SU-DHL-6 (cell line): ENCODE measurements at regions not wholly inside any gene's neighbourhood (a gene's known extent, or its start where the extent isn't known, plus 50 kb on each side); places are given as distances from the start of the nearest gene placed in this dataset.

Experiments
- H2AFZ ChIP-seq: fragments of 200-600 bp; sonication (generic); 2 replicates; pipeline ENCODE4 v1.6.1; 2014; ENCODE audit warnings: low read depth, mild to moderate bottlenecking, moderate library complexity, mixed read lengths, antibody characterized with exemption, low read length; ENCODE audit not compliant: severe bottlenecking
- H3F3A ChIP-seq: fragments of 200-600 bp; shearing (Covaris generic); 2 replicates; pipeline ENCODE4 v1.6.0; 2016; ENCODE audit warnings: antibody characterized with exemption, mild to moderate bottlenecking; ENCODE audit not compliant: insufficient read depth
- H3K27ac ChIP-seq: fragments of 200-600 bp; sonication (generic); 2 replicates; pipeline ENCODE4 v1.5.1; 2016; ENCODE audit warnings: low read depth, mild to moderate bottlenecking, low read length, moderate library complexity, mixed read lengths
- H3K27me3 ChIP-seq: fragments of 200-600 bp; sonication (generic), shearing (Covaris generic); 2 replicates; pipeline ENCODE4 v1.6.0; 2014; ENCODE audit warnings: mild to moderate bottlenecking, low read length
- H3K36me3 ChIP-seq: fragments of 200-600 bp; sonication (generic); 2 replicates; pipeline ENCODE4 v1.6.1; 2014; ENCODE audit warnings: mild to moderate bottlenecking, low read length, mixed read lengths
- H3K4me2 ChIP-seq: fragments of 300-600, 200-600 bp; shearing (Covaris generic), sonication (generic); 2 replicates; pipeline ENCODE4 v1.6.0; 2014; ENCODE audit warnings: low read length, low read depth, mild to moderate bottlenecking; ENCODE audit not compliant: poor library complexity, severe bottlenecking
- H3K4me3 ChIP-seq: fragments of 200-600 bp; sonication (generic); 2 replicates; pipeline ENCODE4 v1.5.1; 2014; ENCODE audit warnings: antibody characterized with exemption, low read length, mild to moderate bottlenecking, mixed read lengths; ENCODE audit not compliant: insufficient read depth, poor library complexity, severe bottlenecking
- H3K79me2 ChIP-seq: fragments of 200-600 bp; sonication (generic); 2 replicates; pipeline ENCODE4 v1.6.1; 2014; ENCODE audit warnings: mild to moderate bottlenecking, low read length, moderate library complexity; ENCODE audit not compliant: insufficient read depth
- H3K9ac ChIP-seq: fragments of 200-600 bp; sonication (generic); 2 replicates; pipeline ENCODE4 v1.7.0; 2014; ENCODE audit warnings: mild to moderate bottlenecking, low read length
- H3K9me2 ChIP-seq: fragments of 200-600 bp; sonication (generic); replicated peaks from 2 replicates; pipeline ENCODE4 v1.6.1; 2014; ENCODE audit warnings: low read length; ENCODE audit not compliant: insufficient read depth
- H3K9me3 ChIP-seq: fragments of 200-600 bp; sonication (generic); 2 replicates; pipeline ENCODE4 v1.6.1; 2014; ENCODE audit warnings: low read length, mixed read lengths; ENCODE audit not compliant: insufficient read depth
- H4K20me1 ChIP-seq: fragments of 200-600 bp; sonication (generic); 2 replicates; pipeline ENCODE4 v1.6.1; 2014; ENCODE audit warnings: low read depth, mild to moderate bottlenecking, antibody characterized with exemption, low read length, moderate library complexity, mixed read lengths
- EZH2phosphoT487 ChIP-seq: fragments of 200-600 bp; sonication (generic), shearing (Covaris generic); conservative IDR thresholded peaks from 2 replicates; pipeline ENCODE4 v1.6.1; 2018; ENCODE audit warnings: mild to moderate bottlenecking, antibody characterized with exemption, low read length, moderate library complexity, mixed read lengths
- TF ChIP-seq, protein P1 (sequence below): fragments of 200-600 bp; sonication (generic); IDR thresholded peaks from one replicate; pipeline ENCODE4 v1.5.1; 2017; ENCODE audit warnings: antibody characterized with exemption, mild to moderate bottlenecking, low read length, moderate library complexity; ENCODE audit not compliant: insufficient read depth, poor library complexity, severe bottlenecking

DNA sequence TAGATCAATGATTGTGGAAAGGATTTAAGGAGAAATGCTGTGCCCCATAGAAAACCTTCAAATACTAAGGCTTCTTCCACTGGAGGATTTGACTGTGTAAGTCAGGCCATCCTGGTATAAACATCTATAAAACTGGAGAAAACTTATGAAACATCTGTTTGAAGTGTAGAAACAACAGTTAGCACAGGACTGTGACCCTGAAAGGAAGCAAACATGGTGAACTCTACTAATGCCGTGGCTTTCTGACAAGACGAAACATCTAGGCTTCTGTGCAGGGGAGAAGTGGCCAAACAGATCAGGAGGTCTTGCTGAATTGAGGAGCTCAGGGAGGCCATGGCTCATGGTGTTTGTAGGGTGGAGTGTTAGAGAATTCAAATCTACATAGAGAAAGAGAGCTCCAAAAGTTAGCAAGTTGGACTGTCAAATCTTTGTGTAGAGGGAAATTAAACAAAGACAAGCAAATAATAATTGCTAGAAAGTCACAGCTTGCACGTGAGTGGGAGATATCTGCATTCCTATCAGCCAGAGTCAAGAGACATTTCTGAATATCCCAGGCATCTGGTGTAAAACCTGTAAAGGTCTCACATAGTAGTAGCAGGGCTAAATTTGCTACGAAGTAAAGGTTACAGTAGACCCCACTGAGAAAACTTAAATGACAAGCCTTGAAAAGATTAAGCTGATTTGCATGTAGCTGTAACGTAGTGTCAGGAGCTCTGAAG is 566.8 kb upstream of the B3GALT2 start:
- H2AFZ ChIP-seq: no peak overlapping the region
- H3F3A ChIP-seq: no peaks in the 10 kb centered on the region
- no peaks in the 10 kb centered on the region for H3K79me2 ChIP-seq
- H3K27ac ChIP-seq: no peak overlapping the region
- no peaks in the 10 kb centered on the region for H3K36me3 ChIP-seq
- H3K4me2 ChIP-seq: no peak overlapping the region
- no peak overlapping the region for H3K9ac ChIP-seq
- H3K4me3 ChIP-seq: no peak overlapping the region
- TF ChIP-seq EZH2phosphoT487: no peak
- H3K27me3 ChIP-seq: no peaks in the 10 kb centered on the region
- H3K9me3 ChIP-seq: no peaks in the 10 kb centered on the region; the same call in 1 of the 2 replicates
- H3K9me2 ChIP-seq: no peaks in the 10 kb centered on the region
- H4K20me1 ChIP-seq: no peaks in the 10 kb centered on the region

DNA sequence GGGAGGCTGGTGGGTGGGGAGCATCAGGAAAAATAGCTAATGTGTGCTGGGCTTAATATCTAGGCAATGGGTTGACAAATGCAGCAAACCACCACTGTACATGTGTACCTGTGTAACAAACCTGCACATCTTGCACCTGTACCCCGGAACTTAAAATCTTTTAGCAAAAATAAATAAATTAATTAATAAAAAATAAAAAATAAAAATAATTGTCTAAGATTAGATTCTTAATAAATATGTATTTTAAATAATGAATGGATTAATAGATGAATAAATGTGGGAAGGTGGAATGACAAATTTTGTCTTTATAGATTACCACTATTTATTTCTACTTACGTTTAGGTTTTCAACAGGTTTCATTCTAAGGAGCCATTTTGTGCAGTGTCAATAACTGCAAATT is 563.5 kb upstream of the B3GALT2 start:
- Histone ChIP-seq H3K4me2 (no peak overlapping the region), H3F3A (no peaks in the 10 kb centered on the region), H3K79me2 (no peaks in the 10 kb centered on the region), H3K9me3 (no peaks in the 10 kb centered on the region), H2AFZ (no peak overlapping the region), H3K9me2 (no peaks in the 10 kb centered on the region), H3K9ac (no peak overlapping the region), H3K4me3 (no peak overlapping the region), H4K20me1 (no peaks in the 10 kb centered on the region), H3K27ac (no peak overlapping the region), H3K27me3 (no peaks in the 10 kb centered on the region), H3K36me3 (0 out of 2 replicates have a peak, but pooled peaks cover under 1% of the 10 kb centered on the region)
- TF ChIP-seq, protein P1, sequence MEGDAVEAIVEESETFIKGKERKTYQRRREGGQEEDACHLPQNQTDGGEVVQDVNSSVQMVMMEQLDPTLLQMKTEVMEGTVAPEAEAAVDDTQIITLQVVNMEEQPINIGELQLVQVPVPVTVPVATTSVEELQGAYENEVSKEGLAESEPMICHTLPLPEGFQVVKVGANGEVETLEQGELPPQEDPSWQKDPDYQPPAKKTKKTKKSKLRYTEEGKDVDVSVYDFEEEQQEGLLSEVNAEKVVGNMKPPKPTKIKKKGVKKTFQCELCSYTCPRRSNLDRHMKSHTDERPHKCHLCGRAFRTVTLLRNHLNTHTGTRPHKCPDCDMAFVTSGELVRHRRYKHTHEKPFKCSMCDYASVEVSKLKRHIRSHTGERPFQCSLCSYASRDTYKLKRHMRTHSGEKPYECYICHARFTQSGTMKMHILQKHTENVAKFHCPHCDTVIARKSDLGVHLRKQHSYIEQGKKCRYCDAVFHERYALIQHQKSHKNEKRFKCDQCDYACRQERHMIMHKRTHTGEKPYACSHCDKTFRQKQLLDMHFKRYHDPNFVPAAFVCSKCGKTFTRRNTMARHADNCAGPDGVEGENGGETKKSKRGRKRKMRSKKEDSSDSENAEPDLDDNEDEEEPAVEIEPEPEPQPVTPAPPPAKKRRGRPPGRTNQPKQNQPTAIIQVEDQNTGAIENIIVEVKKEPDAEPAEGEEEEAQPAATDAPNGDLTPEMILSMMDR: no peak
- no peak for TF ChIP-seq EZH2phosphoT487

DNA sequence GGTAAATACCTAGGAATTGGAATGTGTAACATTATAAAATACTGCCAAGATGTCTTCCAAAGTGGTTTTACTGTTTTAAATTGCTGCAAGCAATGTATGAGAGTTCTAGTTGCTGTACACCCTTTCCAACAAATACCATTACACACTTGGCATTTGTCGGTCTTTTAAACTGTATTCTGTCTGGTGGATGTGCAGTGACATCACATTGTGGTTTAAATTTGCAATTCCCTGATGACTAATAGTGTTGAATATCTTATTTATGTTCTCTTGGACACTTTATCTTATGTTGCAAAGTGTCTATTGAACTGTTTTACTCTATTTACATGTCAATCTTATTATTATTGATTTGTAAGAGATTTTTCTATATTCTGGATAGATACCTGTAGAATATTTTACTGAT is 561.2 kb upstream of the B3GALT2 start:
- Histone ChIP-seq H3K27ac (no peak overlapping the region), H3K9me2 (no peaks in the 10 kb centered on the region), H4K20me1 (no peaks in the 10 kb centered on the region), H3K36me3 (0 out of 2 replicates have a peak, but pooled peaks cover 2% of the 10 kb centered on the region), H3K4me3 (no peak overlapping the region), H3K27me3 (no peaks in the 10 kb centered on the region), H3F3A (no peaks in the 10 kb centered on the region), H2AFZ (peak overlapping the region; percentile 17), H3K9ac (no peak overlapping the region), H3K4me2 (no peak overlapping the region), H3K9me3 (no peaks in the 10 kb centered on the region), H3K79me2 (no peaks in the 10 kb centered on the region)
- TF ChIP-seq EZH2phosphoT487: no peak
- TF ChIP-seq, protein P1: no peak

DNA sequence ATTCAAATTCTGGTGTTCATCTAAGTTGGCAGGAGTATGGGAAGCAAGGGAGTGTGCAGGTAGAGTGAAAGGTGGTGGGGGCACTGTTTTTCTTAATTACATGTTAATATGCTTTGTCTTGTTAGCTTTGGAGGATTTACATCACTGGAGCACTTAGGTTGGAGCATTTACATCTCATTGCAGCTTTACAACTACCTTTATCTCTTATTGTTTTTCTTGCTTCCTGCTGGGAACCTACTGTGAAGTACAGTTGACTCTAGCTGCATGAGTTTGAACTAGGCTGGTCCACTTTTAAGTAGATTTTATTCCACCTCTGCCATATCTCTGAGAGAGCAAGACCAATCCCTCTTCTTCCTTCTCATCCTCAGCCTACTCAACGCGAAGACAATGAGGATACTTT is 554.8 kb upstream of the B3GALT2 start:
- H3K27me3 ChIP-seq: no peaks in the 10 kb centered on the region
- no peaks in the 10 kb centered on the region for H4K20me1 ChIP-seq
- H3K27ac ChIP-seq: no peak overlapping the region
- no peaks in the 10 kb centered on the region for H3K9me2 ChIP-seq
- TF ChIP-seq, protein P1: no peak
- no peak for TF ChIP-seq EZH2phosphoT487
- H3K9ac ChIP-seq: no peak overlapping the region
- no peak overlapping the region for H3K4me3 ChIP-seq
- H3K4me2 ChIP-seq: no peak overlapping the region
- H3K9me3 ChIP-seq: no peaks in the 10 kb centered on the region
- no peaks in the 10 kb centered on the region for H3F3A ChIP-seq
- H2AFZ ChIP-seq: no peak overlapping the region
- H3K79me2 ChIP-seq: no peaks in the 10 kb centered on the region
- H3K36me3 ChIP-seq: 0 out of 2 replicates have a peak, but pooled peaks cover 2% of the 10 kb centered on the region
